Ascending aorta (tissue), 2 donors: ENCODE measurements at regions not wholly inside any gene's neighbourhood (a gene's known extent, or its start where the extent isn't known, plus 50 kb on each side); places are given as distances from the start of the nearest gene placed in this dataset.

Source experiments
- DNase-seq, 2 donors: peaks; one replicate each; pipeline ENCODE4 v3.0.0-alpha.2; 2019; ENCODE audit warnings: low spot score in 2 of 2
- H3K27ac ChIP-seq, 2 donors: fragments of 200-600 bp; sonication (generic); one replicate each; pipeline ENCODE4 v1.5.1; 2016 to 2017; ENCODE audit warnings: mild to moderate bottlenecking in 1 of 2
- H3K27me3 ChIP-seq: fragments of 200-600 bp; sonication (generic); one replicate; pipeline ENCODE4 v1.5.1; 2017
- H3K36me3 ChIP-seq, 2 donors: fragments of 200-600 bp; sonication (generic); one replicate each; pipeline ENCODE4 v1.5.1; 2016
- H3K4me1 ChIP-seq, 2 donors: fragments of 200-600 bp; sonication (generic); one replicate each; pipeline ENCODE4 v1.5.1; 2016 to 2017; ENCODE audit warnings: mild to moderate bottlenecking in 1 of 2
- H3K4me3 ChIP-seq, 2 donors: fragments of 200-600 bp; sonication (generic); one replicate each; pipeline ENCODE4 v1.5.1; 2016 to 2017; ENCODE audit warnings: mild to moderate bottlenecking in 1 of 2
- H3K9me3 ChIP-seq, 2 donors: fragments of 200-600 bp; sonication (generic); one replicate each; pipeline ENCODE4 v1.5.1; 2016
- CTCF ChIP-seq, 3 experiments: fragments of 200-600 bp in 2 of 3; fragments of 450-650 bp in 1 of 3; sonication (generic) in 2 of 3; IDR thresholded peaks; one replicate each; pipeline ENCODE4 v1.5.1; 2016 to 2019; ENCODE audit warnings: antibody characterized with exemption in 3 of 3, mild to moderate bottlenecking in 1 of 3, moderate library complexity in 1 of 3
- intact Hi-C: fragments of 100-400 bp; cut with DNase I; formaldehyde crosslinking; loops from one replicate; pipeline ENCODE4 v1.15.1; 2023

DNA sequence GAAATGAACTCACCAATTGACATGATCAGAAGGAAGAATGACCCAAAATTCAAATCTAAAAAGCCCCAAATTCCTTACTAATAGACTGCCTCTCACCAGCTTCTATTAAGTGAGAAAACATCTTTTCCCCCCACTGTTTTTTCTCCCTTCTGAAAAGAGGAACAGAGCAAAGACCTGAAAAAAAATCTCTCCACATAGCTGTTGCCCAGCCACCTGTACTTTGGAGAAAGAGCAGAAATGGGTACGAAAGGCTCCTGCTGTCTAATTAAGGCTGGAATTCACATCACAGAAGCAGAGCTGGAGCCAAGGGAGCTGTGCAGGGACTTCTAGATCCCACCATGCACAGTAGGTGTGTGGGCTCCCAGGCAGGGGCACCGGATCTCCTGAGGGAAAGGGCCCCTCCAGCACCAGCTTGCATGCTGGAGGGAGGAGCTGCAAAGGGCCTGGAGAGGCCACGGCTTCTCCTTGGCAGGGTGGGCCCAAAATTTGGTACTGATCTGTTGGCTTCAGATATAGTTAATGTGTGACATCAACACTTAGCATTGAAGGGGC lies 73.2 kb upstream of the DUSP22 start:
- intact Hi-C loops: no loop called here
- no peaks in the 10 kb centered on the region for H3K27me3 ChIP-seq
- DNase-seq: no peak

DNA sequence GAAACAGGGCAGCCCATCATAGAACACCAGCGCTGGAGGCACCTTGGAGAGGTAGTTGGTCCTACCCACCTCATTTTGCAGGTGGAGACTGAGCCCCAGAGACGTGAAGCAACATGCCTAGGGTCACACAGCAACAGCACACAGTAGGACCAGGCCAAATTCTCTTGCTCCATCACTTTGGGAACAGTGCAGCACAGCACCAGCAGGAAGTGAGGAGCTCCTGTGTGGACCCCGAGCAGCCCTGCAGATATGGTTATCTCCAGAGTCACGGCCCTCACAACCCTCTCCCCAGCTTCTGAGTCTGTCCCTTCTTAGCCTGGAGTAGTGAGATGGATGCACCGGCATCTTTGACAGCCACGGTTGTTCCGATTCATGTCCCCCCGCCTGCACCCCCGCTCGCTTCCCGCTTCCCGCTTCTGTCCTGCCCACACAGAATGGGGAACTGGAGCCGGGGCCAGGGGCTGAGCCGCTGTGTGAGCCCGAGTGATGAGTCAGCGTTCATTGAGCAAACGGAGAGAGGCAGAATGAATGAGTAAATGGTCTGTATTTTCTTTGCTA lies 72.6 kb upstream of the DUSP22 start:
- TF ChIP-seq CTCF (IDR thresholded peaks at IDR 0.05): no peak
- no peak overlapping the region for H3K4me3 ChIP-seq
- no peaks in the 10 kb centered on the region for H3K27me3 ChIP-seq
- H3K36me3 ChIP-seq: no peaks in the 10 kb centered on the region
- peak in 1 of 2 donors; percentile 16 for DNase-seq
- no peak overlapping the region for H3K27ac ChIP-seq
- no peaks in the 10 kb centered on the region for H3K9me3 ChIP-seq
- intact Hi-C loops: no loop called here
- no peaks in the 10 kb centered on the region for H3K4me1 ChIP-seq

More for the DNA sequence above, 73.2 kb upstream of the DUSP22 start:
- Histone ChIP-seq H3K4me3 (no peak overlapping the region), H3K36me3 (no peaks in the 10 kb centered on the region), H3K4me1 (no peaks in the 10 kb centered on the region), H3K9me3 (no peaks in the 10 kb centered on the region), H3K27ac (no peak overlapping the region)
- TF ChIP-seq CTCF (IDR thresholded peaks at IDR 0.05): no peak

- H3K27ac ChIP-seq: no peak overlapping the region
- no peaks in the 10 kb centered on the region for H3K4me1 ChIP-seq
- no peaks in the 10 kb centered on the region for H3K9me3 ChIP-seq
- no peaks in the 10 kb centered on the region for H3K27me3 ChIP-seq
- no peaks in the 10 kb centered on the region for H3K36me3 ChIP-seq
- intact Hi-C loops: no loop called here
- H3K4me3 ChIP-seq: no peak overlapping the region
- no peak for DNase-seq
- TF ChIP-seq CTCF (IDR thresholded peaks at IDR 0.05): no peak
Measured at GRCh38 chr6:220312-220711, 72.0 kb upstream of the DUSP22 start.

GRCh38 chr6:220721-221475 lies 71.4 kb upstream of the DUSP22 start:
- no peaks in the 10 kb centered on the region for H3K9me3 ChIP-seq
- TF ChIP-seq CTCF (IDR thresholded peaks at IDR 0.05): no peak
- no peaks in the 10 kb centered on the region for H3K27me3 ChIP-seq
- DNase-seq: peak in 1 of 2 donors; percentile 13
- H3K4me3 ChIP-seq: no peak overlapping the region
- no peaks in the 10 kb centered on the region for H3K4me1 ChIP-seq
- intact Hi-C loops: no loop called here
- no peaks in the 10 kb centered on the region for H3K36me3 ChIP-seq
- H3K27ac ChIP-seq: no peak overlapping the region

DNA sequence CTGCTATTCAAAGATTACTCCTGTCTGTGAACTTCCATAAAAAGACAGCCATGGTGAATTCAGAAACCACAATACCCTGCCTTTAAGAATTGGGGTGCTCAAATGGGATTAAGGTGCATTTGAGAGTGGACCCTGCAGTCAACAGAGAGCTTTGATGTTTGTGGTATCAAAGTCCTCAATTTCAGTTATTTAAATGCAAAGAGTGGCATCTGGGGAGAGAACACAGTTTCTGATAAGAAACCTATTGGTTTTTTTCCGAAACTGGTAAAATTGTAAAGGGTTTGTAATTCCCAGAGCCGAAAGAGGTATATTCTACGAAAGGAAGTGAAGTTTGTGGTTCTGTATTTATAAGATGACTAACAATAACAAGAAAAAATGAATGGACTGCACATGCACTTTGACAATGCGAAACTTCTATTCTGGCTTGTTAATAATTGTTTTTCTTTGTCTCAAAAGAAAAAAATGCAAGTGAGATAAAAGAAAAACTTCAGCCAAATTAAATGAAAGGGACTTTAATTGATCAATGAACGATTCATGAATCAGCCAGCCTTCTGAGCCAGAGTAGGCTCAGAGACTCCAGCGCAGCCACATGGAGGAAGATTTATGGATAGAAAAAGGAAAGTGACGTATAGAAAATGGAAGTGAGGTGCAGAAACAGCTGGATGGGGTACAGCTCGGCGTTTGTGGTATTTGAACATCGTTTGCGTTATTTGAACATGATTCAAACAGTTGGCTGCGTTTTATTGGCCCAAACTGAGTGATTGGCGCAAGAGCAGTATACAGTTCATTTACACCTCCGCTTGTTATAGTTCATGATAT lies 70.5 kb upstream of the DUSP22 start:
- Histone ChIP-seq H3K4me1 (no peaks in the 10 kb centered on the region), H3K27ac (no peak overlapping the region), H3K36me3 (no peaks in the 10 kb centered on the region), H3K4me3 (no peak overlapping the region), H3K9me3 (no peaks in the 10 kb centered on the region), H3K27me3 (no peaks in the 10 kb centered on the region)
- DNase-seq: peak in 1 of 2 donors; percentile 11
- intact Hi-C loops: no loop called here
- TF ChIP-seq CTCF (IDR thresholded peaks at IDR 0.05): no peak
